Heart right ventricle (tissue), 16 donors: ENCODE measurements at regions not wholly inside any gene's neighbourhood (a gene's known extent, or its start where the extent isn't known, plus 50 kb on each side); places are given as distances from the start of the nearest gene placed in this dataset.
A peak's percentile ranks its signal among the peaks of the same experiment; 100 is the strongest.

Source experiments
- ATAC-seq, 8 donors: fragments of 200-7000 bp; cut with Tn5 transposase; one replicate each; pipeline ENCODE4 v1.9.1; 2020; ENCODE audit warnings: mild to moderate bottlenecking in 8 of 8, moderate library complexity in 8 of 8, moderate number of reproducible peaks in 1 of 8
- DNase-seq, 2 donors: peaks; one replicate each; pipeline ENCODE4 v3.0.0-alpha.2; 2020
- H3K27ac ChIP-seq, 10 donors: fragments of 200-600 bp; sonication (generic) in 2 of 10; one replicate each; pipeline versions ENCODE4 v1.5.0 to v1.8.0; 2020 to 2022; ENCODE audit warnings: mild to moderate bottlenecking in 3 of 10
- H3K27me3 ChIP-seq, 7 donors: fragments of 200-600 bp; one replicate each; pipeline ENCODE4 v1.8.0; 2021 to 2022; ENCODE audit warnings: mild to moderate bottlenecking in 2 of 7
- H3K36me3 ChIP-seq, 9 donors: fragments of 200-600 bp; sonication (generic) in 1 of 9; one replicate each; pipeline versions ENCODE4 v1.5.0 to v1.8.0; 2020 to 2022; ENCODE audit warnings: mild to moderate bottlenecking in 2 of 9
- H3K4me1 ChIP-seq, 9 donors: fragments of 200-600 bp; sonication (generic) in 1 of 9; one replicate each; pipeline versions ENCODE4 v1.5.0 to v1.8.0; 2020 to 2022; ENCODE audit warnings: mild to moderate bottlenecking in 4 of 9
- H3K4me3 ChIP-seq, 10 donors: fragments of 200-600 bp; sonication (generic) in 2 of 10; one replicate each; pipeline versions ENCODE4 v1.5.0 to v1.8.0; 2020 to 2022; ENCODE audit warnings: mild to moderate bottlenecking in 7 of 10, moderate library complexity in 2 of 10
- H3K9me3 ChIP-seq, 11 donors: fragments of 200-600 bp in 10 of 11; sonication (generic) in 2 of 11; one replicate each; pipeline versions ENCODE4 v1.5.0 to v1.8.0; 2013 to 2022; ENCODE audit warnings: mild to moderate bottlenecking in 2 of 11, control low read depth in 1 of 11, moderate library complexity in 1 of 11
- WGBS, 2 donors: extraction: QIAGEN DNeasy Blood & Tissue Kit; methylation state at CpG; one replicate each; pipeline ENCODE4 v1.1.7; 2013; ENCODE audit warnings: inconsistent platforms in 1 of 2; 5-methylcytosine and 5-hydroxymethylcytosine counted together
- intact Hi-C, 10 donors: fragments of 100-400 bp; cut with DNase I; formaldehyde crosslinking; loops; one replicate each; pipeline versions ENCODE4 v1.11.1 to v1.14.2; 2022
- TF ChIP-seq, protein P1 (sequence below), 9 donors: fragments of 200-600 bp; sonication (generic) in 2 of 9; IDR thresholded peaks; one replicate each; pipeline versions ENCODE4 v1.5.0 to v1.8.0; 2021 to 2022; ENCODE audit warnings: antibody characterized with exemption in 9 of 9, mild to moderate bottlenecking in 5 of 9, moderate library complexity in 1 of 9
- donor health status: Arrhythmogenic right ventricular cardiomyopathy.
- donor health status: ischemic (EF 13 %, LVEDD 7.1; RV severe dilation, severe dysfunction).
- donor health status: healthy with polysubstance abuse.
- donor health status: DM: no; HTN: yes; CAD: no.
- donor health status: DM: no; HTN: no; CAD: no.
- donor health status: ischemic (EF 25% LVEDD 6.9; RV normal size, moderate dysfunction).
- donor health status: ischemic (EF 25% LVEDD 5.7; RV mildly dilated, moderate dysfunction).
- donor health status: healthy.
- donor health status: DM: yes; HTN: yes; CAD: no.
- donor health status: Ischemic cardiomyopathy.
- donor health status: ischemic (EF 35%, LVEDD 5.7; RV mildly dilated, moderate dysfunction).
- donor health status: nonischemic (EF 11% LVEDD 7.7; RV severe dilation, severe dysfunction).
- donor health status: DM: yes; HTN: yes; CAD: no.
- donor health status: PGD.
- donor health status: ischemic (EF 29% LVEDD 5.4; RV normal size, mild dysfunction).
- donor health status: nonischemic (EF 23%, LVEDD 6.1; RV moderate dilation, normal function).

DNA sequence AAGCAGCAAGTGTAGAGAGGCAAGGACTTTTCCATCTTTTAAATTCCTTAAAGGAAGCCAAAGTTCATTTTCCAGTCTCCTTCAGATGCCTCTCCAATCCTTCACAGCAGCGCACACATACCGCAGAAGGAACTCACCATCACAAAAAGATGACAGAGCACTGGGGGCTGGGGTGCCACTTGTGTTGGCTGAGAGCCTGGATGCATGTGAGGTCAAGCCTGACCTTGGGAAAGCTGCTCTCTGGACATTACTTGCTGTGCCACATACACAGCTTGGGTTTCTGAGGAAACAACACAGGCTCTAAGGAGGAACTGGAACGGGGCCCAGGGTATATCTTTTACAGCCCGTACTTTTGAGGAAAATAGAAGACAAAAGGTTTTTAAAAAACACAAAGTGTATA, 364.3 kb upstream of the MEX3C start:
- no peaks in the 10 kb centered on the region for H3K36me3 ChIP-seq
- H3K9me3 ChIP-seq = no peaks in the 10 kb centered on the region
- intact Hi-C loops = no loop called here
- no peak overlapping the region for H3K27ac ChIP-seq
- TF ChIP-seq, protein P1, sequence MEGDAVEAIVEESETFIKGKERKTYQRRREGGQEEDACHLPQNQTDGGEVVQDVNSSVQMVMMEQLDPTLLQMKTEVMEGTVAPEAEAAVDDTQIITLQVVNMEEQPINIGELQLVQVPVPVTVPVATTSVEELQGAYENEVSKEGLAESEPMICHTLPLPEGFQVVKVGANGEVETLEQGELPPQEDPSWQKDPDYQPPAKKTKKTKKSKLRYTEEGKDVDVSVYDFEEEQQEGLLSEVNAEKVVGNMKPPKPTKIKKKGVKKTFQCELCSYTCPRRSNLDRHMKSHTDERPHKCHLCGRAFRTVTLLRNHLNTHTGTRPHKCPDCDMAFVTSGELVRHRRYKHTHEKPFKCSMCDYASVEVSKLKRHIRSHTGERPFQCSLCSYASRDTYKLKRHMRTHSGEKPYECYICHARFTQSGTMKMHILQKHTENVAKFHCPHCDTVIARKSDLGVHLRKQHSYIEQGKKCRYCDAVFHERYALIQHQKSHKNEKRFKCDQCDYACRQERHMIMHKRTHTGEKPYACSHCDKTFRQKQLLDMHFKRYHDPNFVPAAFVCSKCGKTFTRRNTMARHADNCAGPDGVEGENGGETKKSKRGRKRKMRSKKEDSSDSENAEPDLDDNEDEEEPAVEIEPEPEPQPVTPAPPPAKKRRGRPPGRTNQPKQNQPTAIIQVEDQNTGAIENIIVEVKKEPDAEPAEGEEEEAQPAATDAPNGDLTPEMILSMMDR (IDR thresholded peaks at IDR 0.05) = no peak
- ATAC-seq (peak; percentile 69 to 93 (median 84)), DNase-seq (peak; percentile 24 to 30)
- 38 to 44% methylated on average over 4 of the region's 4 CpGs for WGBS, 2 donors
- H3K27me3 ChIP-seq = no peaks in the 10 kb centered on the region
- H3K4me3 ChIP-seq = no peak overlapping the region
- H3K4me1 ChIP-seq = peaks cover 0 to 4% (median 0%) of the 10 kb centered on the region in 9 donors

DNA sequence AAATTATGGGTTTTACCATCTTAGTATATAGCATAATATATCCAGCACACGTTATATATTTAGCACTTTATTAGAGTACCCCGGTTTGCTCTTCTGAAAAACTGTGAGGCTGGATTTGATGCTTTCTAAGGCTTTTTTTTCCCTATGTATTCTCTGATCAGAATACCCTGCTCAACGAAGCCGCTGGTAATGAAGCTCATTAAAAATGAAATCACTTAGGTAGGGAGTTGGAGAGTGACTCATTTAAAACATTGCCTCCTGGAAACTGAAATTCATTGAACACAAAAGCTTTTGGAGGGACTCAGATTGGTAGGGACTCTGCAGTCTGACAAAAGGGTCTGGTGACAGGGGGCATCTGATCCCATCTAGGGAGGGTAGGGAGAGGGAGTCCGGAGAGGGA, 365.4 kb upstream of the MEX3C start:
- H3K9me3 ChIP-seq = no peaks in the 10 kb centered on the region
- no peak for ATAC-seq
- peaks cover 0 to 4% (median 0%) of the 10 kb centered on the region in 9 donors for H3K4me1 ChIP-seq
- intact Hi-C loops = no loop called here
- H3K27me3 ChIP-seq = no peaks in the 10 kb centered on the region
- H3K36me3 ChIP-seq = no peaks in the 10 kb centered on the region
- WGBS, 2 donors = 82 to 85% methylated on average over 5 of the region's 5 CpGs
- DNase-seq = no peak
- no peak overlapping the region for H3K4me3 ChIP-seq
- no peak overlapping the region for H3K27ac ChIP-seq
- TF ChIP-seq, protein P1 (IDR thresholded peaks at IDR 0.05) = no peak

DNA sequence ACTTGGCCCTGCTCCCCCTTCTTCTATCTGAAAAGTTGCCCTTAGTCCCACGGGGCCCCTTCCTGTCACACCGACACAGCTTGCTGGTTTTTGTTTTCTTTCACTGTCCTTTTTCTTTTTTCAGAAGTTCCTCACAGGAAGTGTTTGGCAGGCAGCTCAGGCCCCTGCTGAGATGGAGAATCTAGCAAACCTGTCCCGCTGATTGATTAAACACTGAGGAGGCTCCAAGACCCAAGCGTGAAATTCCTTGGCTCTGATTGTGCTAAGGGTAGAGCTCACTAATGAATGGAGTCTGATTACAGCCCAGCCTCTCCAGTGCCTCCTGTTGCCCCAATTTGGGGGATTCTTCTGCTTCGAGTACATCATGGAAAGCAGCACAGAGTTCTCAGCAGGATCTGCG, 365.9 kb upstream of the MEX3C start:
- peaks cover 0 to 4% (median 0%) of the 10 kb centered on the region in 9 donors for H3K4me1 ChIP-seq
- 49 to 59% methylated on average over 6 of the region's 6 CpGs for WGBS, 2 donors
- ATAC-seq (no peak), DNase-seq (no peak)
- no peaks in the 10 kb centered on the region for H3K36me3 ChIP-seq
- H3K27ac ChIP-seq = no peak overlapping the region
- TF ChIP-seq, protein P1 (IDR thresholded peaks at IDR 0.05) = no peak
- no peaks in the 10 kb centered on the region for H3K27me3 ChIP-seq
- no peak overlapping the region for H3K4me3 ChIP-seq
- intact Hi-C loops = no loop called here
- H3K9me3 ChIP-seq = no peaks in the 10 kb centered on the region

DNA sequence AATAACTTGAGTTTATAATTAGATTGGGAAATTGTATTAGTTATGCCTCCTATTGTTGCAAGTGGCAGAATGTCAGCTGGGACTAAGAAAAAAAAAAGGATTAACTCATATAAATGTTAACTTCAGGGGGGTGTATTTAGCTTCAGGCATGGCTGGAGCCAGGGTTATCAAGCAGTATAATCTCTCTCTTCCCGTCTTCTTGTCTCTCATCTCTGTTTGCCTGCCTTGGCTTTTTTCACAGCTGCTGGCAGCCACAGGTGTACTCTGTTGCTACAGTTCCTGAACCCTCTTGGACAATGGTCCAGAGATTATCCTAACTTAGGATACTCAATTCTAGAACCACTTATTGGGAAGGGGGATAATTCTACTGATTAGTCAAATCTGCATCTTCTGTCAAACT, 370.7 kb upstream of the MEX3C start:
- no peak for ATAC-seq
- DNase-seq = no peak
- WGBS, 2 donors = 49 to 64% methylated on average over 1 of the region's 1 CpG
- no peaks in the 10 kb centered on the region for H3K9me3 ChIP-seq
- peaks cover 0 to 15% (median 6%) of the 10 kb centered on the region in 9 donors for H3K4me1 ChIP-seq
- H3K27me3 ChIP-seq = no peaks in the 10 kb centered on the region
- no peak overlapping the region for H3K4me3 ChIP-seq
- TF ChIP-seq, protein P1 (IDR thresholded peaks at IDR 0.05) = no peak
- H3K36me3 ChIP-seq = no peaks in the 10 kb centered on the region
- intact Hi-C loops = no loop called here
- H3K27ac ChIP-seq = no peak overlapping the region
